ENCODE measurements at regions not wholly inside any gene's neighbourhood (a gene's known extent, or its start where the extent isn't known, plus 50 kb on each side); places are given as distances from the start of the nearest gene placed in this dataset.
"Not testable (repeated sequence)": the region's sequence is repeated elsewhere in the genome, so short reads cannot be mapped to it uniquely, and the experiment has no call there.

DNA sequence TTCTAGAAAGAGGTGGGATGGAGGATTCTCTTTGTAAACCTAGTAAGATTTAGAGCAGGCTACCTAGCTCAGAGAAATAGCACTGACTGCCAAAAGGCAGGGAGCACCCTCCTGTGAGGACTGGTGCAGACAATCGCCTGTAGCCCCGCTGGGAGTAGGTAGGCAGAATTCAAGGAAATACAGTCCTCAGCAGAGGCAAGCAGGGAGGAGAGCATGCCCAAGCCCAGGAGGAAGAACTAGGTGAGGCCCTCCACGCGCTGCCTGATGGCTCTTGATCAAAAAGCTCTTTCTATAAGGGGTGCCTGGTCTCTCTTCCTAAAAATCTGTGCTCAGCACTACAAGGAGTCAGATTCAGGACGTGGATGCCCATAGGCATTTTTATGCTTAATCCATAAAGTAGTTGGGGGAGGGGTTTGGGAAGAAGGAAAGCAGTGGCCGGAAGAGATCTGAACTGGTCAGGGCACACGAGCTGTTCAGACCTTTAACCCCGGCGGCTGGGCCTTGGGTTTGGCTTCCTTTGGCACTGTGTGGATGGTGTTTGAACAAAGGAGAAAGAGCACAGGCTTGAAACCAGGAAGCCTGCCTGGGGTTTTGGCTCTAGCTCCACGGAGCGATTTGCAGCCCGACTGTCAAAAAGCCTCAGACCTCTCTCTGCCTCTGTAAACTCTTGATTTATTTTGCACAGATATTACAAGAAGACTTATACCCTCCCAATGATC is 320.6 kb downstream of the FOXO1 start:
- DNase-seq, result no peak

DNA sequence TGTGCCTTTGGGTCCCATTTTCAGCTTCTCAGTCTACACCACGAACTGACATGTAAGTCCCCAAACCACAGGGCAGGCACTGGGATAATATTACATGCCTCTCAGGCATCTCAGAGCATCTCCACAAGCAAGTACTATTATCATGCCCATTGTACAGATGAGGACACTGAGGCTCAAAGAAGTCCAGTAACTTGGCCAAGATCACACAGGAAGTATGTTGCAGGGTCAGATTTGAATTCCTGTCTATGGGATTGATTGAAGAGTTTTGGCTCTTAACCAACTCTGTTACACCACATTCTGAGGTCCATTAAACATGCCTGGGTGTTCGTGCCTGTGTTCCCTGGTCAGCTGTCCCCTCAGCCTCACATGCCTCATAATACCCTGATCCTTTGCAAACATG is 319.8 kb downstream of the FOXO1 start:
- no peak for DNase-seq

DNA sequence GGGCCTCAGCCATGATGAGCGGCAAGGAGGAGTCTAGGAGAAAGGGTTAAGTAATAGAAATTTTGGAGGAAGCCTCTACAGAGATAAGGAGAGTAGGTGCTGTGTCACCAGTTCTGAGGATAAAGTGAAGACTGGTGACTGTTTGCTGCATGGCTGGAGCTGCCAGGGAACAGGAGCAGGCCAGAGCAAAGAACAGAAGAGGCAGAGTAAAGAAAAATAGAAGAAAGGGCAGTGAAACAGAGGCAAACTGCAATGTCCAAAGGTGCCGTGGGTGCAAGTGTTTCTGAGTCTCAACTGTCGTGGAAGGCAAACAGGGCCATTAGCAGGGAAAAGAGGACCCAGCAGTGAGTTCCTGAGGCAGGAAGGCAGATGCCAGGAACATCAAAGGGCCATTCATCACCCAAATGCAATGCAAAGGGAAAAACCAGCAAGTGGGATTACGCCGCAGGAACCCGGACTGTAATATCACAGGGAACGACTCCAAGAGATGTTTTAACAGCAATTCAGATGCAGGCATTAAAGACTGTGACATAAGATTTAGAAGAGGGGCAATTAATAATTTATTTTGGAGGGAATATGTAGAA is 318.3 kb downstream of the FOXO1 start:
- no peak for DNase-seq

DNA sequence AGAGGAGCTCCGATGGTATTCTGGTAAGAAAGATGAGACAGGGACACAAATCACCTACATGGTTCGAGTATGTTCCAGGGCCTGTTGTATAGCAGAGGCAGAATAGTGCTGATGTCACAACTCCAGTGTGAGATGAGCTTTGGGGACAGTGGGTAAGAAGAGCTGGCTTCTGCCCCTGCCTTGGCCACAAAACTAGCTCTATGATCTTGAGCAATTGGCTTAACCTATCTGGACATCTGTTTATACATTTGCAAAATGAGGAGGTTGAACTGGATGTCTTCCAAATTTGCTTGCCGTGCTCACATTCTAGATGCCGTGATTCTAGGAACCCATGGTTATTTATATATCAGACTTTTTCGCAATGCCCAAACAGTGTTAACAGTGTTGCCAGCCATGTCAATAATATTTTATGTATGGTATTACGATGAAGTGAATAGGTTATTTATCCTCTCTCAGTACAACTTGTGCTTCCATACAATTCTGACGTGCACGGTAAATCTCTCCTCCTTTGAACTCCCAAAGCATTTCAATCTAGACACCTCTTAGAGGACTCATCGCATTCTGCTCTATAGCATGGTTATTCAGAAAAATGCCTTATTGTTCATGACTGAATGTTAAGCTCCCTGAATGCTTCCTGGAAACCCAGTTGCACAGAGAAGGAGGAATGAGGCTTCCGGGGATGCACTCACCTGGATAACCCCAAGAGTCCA is 316.0 kb downstream of the FOXO1 start:
- no peak for DNase-seq

DNA sequence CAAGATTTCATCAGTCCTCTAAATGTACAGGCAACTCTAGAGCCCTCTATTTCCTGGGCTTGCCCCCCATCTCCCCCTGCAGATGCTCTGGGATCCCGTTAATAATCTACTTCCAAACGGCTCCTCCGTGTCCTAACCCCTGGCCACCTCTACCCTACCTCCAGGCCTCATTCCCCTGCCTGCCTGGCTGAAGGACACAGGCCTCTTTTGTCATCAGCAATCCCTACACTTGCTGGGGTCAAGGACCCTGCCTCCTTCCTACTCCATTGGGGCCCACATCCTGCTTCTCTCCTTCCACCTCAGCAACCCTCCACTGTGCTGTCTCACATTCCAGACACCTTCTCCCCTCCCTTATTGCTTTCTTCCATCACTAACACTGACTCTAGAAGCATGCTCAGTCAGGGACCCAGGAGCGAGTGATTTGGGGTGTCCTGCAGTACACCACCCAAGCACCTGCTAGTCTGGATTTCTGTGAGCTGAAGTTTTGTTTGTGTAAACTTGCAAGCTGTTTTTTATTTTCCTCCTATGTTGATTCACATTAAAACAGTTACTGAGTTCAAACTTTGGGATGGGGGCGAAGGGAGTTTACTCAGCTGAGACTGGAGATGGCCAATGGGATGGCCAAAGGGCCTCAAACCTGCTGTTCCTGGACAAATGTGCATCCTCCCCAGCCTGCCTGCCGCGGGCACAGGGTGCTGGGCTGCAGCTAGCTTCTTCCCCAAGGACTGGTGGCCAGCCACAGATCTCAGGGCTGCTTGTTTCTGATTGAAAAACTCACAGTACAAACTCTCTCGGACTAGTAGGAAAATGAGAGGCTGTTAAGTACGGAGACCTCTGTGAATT is 314.7 kb downstream of the FOXO1 start:
- DNase-seq, result no peak

DNA sequence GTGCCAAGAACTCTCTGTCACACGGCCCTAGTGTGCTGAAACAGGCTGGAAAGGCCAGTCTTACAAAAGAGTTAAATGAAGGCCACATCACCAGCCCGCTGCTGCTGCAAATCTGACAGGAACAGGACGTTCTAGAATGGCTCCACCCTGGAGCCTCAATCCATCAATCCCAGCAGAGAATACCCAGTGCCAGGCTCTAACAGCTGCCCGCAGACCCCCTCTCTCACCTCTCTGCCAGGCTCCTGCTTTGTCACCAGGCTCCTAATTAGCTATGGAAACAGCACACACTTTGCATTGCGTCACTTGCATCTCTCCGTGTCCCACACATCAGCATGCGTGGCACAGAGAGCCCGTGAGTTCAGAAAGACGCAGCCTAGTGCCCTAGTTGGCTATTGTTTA is 314.1 kb downstream of the FOXO1 start:
- no peak for DNase-seq

DNA sequence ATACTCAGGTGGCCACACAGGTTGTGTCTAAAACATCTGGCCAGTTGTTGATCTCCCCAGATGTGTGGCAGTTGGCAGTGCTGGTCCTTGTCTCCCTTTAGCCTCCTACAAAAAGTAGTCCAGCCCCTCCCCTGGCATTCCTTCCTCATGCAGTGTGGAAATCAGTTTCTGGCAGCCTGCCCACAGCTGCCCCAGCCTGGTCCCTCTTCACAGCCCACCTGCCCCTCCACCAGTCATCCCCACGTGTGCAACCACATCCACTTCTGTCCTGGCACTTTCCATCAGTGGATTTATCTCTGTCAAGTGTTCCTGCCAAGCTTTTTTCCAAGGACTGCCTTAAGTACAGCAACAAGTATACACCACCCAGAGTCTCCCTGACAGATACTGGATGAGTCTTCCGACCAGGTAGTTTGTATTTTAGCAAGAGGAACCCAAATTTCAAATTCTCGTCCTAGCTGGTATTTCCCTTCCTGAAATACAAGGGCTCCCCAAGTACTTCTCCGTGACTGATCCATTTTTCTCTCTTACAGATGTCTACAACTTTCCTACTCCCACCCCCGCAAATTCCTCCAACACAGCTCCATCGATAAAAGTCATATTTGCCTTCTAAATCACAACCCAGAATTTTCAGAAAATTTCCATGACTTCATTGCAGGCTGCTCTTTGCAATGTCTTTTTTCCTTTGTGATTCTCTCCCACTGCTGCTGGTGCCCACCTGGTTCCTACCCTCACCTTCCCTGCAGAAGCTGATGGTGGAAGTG is 313.5 kb downstream of the FOXO1 start:
- no peak for DNase-seq

DNA sequence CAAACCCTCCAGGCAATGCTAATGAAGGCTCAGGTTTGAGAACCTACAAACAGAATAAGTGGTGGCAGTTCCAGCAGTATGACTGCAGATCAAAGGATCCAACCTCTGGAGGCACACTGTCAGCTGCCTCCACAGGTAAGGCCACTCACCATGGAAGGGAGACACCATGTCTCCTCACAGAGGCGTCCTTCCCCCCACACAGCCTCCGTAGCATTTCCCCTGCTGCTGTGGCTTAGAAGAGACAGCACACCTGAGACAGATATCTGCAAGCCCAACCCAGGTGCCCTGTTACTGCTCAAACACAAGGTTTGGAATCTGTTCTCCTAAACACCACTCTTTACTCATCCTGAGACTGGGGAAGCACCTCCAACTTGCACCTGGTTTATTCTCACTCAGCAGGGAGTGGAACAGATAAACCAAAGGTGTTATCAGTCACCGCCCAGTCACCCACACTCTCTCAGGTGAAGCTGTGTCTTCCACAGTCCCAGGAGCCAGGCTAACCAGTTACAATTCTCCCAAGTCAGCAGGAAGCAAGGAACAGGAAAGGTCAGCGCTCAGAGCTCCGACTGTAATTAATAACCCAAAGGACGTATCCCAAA is 311.2 kb downstream of the FOXO1 start:
- DNase-seq, result no peak

DNA sequence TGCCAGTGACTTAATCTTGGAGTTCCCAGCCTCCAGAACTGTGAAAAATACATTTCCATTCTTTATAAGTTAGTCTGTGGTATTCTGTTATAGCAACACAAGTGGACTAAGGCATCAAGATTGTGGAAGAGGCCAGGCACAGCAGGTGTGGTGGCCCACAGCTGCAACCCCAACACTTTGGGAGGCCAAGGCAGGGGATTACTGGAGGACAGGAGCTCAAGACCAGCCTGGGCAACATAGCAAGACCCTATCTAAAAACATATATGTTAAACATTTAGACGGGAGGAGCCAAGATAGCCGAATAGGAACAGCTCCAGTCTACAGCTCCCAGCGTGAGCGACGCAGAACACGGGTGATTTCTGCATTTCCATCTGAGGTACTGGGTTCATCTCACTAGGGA is 310.4 kb downstream of the FOXO1 start:
- DNase-seq, result no peak

DNA sequence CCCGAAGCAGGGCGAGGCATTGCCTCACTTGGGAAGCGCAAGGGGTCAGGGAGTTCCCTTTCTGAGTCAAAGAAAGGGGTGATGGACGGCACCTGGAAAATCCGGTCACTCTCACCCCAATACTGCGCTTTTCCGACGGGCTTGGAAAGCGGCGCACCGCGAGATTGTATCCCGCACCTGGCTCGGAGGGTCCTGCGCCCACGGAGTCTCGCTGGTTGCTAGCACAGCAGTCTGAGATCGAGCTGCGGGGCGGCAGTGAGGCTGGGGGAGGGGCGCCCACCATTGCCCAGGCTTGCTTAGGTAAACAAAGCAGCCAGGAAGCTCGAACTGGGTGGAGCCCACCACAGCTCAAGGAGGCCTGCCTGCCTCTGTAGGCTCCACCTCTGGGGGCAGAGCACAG is 310.0 kb downstream of the FOXO1 start:
- DNase-seq, result not testable (repeated sequence)

DNA sequence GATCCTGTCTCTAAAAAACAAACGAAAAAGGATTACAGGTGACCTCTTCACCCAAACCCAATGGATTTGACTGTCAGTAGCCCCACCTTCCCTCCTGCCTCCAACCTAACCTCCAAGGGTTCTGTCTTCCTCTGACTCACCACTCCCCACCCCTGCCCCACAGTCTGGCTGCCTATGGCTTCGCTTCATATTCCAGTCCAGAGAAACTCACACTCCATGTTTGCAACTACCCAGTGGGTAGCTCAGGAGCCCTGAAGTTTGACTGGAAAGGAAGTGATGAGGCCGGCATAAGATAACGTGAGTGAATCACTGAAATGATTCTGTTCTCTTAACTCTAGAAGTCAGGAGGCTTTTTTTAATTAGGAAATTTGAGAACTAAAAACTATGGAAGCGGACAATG is 303.9 kb downstream of the FOXO1 start:
- DNase-seq, result no peak

DNA sequence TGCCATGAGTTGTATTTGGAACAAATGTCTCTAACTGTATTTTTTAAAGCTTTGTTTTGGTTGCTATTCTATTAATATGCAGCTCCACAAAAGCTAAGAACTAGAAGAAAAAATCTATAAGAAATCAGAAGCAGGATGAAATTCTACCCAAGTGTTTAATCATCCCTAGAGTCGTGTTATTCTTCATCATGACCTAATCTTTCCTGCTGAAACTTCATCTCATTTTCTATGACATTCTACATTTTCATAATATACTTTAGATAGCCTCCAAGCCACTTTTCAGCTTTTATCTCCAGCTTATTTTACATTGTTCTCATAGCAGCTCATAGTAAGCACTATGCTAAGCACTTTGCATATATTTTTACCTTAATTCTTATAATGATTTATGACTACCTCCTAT is 302.8 kb downstream of the FOXO1 start:
- no peak for DNase-seq

DNA sequence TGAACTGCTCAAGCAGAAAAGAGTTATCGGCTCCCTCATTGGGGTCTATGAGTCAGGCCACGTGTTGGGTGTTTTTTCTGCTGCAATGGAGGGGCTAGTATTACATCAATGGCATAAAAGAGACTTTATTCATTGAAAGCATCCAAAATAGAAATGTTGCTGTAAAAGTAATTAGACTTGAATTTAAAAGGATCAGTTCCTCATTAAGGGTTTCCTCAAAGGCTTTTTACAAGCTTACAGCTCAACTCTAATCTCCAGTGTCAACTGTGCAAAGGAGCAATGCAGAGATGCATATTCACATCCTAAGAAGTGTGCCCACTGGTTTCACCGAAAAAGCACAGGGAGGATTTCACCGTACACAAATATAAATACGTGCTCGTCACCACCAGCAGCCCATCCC is 300.3 kb downstream of the FOXO1 start:
- DNase-seq, result no peak

DNA sequence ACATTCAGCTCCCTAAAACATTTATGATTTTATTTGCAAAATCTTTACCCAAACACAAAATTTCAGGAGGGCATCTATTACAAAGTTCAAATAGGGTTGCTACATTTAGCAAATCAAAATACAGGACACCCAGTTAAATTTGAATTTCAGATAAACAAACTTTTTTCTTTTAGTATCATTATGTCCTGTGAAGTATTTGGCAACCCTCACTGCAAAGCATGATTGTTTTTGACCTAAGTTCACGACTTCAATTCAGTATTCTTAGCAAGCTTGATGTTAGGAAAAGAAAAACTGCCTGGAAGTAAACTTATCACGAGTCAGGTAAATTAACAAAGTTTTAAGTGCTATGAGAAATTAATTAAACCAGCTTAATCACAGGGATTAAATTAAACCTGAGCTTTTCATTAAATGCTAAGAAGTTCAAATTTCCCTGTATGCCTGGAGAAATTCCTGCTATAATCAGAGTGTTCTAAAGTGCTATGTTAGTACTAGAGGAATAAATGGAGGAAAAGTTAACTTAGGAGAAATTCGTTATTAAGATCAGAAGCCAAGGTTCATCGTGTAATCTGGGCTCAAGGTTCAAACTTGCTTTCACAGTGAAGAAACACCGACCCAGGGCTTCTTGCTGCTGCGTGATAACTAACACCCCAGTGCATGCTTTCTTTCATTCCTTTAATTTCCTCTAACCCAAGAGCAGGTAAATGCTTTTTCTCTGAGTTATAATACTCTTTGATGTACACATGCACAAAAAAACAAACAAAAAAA is 298.1 kb downstream of the FOXO1 start:
- no peak for DNase-seq

DNA sequence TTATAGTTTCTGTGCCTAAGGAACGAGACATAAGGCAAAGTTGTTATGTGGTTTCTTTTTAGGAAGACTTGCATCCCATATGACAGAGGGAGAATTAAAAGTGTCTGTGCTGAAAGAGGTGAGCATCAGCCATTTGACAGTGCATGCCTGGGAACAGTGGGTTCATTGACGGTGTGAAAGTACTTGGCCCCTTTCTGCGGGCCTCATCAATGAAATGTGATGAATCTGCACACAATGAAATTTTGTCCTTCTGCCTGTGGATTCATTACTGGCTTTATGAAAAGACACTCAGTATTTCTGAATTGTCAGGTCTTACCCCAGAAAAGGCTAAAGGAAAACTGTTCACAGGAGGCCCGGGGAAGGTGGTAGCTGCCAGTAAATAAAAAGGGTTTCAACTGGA is 295.8 kb downstream of the FOXO1 start:
- DNase-seq, result no peak

DNA sequence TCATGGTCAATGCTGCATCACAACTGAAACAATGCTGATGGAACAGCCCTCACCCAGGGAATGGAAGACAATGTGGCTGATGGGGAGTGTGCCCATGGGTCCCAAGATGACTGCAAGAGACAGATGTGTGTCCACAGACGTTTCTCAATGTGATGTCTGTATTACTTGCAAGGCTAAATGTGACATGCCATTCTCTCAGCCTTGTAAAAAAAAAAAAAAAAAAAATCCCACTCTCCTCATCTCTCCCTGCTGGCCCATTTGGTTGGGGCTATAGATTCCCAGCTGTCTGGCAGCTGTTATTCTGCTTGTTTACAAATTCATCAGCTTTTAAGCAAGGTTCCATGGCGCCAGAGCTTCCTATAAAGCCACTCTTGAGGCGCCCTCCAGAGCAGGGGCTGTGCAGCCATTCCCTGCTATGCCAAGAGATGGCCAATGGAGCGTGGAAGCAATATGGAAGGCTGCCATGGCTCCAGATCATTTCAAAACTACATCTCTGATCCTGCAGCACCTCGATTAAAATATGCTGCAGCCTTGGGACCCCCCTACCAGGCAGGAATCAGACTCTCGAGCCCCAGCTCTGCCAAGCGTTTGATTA is 294.8 kb downstream of the FOXO1 start:
- no peak for DNase-seq

DNA sequence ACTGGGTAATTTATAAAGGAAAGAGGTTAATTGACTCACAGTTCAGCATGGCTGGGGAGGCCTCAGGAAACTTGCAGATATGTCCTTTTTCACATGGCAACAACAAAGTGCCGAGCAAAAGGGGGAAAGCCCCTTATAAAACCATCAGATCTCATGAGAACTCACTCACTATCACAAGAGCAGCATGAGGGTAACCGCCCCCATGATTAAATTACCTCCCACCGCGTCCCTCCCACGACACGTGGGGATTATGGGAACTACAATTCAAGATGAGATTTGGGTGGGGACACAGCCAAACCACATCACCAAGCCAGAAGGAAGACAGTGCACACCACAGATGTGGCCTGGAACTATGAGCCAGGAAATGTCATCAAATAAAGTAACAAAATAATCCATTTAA is 292.8 kb downstream of the FOXO1 start:
- not testable (repeated sequence) for DNase-seq

DNA sequence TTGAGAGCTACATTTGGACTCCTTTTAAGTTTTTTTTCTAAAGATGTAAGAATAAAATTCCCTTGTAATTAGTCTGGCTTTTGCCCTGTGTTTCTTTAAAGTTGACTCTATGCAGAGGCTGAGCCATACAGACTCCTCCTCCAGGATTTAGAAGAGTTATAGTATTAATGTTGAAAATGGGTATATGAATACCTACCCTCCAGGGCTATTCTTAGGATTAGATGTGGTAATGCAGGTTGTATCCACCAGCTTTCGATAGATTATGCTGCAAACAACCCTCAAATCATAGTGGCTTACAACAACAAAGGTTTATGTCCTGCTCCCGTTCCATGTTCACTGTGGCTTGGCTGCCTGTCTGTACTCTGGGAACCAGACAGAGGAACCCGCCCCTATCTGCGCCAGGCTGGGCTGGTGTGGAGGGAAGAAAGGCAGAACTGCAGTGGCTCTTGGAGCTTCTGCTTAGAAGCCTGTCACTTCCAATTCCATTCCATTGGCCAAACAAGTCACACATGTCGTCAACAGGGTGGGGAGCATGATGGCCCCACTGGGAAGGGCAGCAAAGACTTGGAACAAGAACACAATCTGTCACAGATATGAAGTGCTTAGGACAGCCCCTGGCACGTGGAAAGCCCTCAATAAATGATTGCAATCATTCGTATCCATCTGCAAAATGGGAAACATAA is 290.8 kb downstream of the FOXO1 start:
- no peak for DNase-seq

DNA sequence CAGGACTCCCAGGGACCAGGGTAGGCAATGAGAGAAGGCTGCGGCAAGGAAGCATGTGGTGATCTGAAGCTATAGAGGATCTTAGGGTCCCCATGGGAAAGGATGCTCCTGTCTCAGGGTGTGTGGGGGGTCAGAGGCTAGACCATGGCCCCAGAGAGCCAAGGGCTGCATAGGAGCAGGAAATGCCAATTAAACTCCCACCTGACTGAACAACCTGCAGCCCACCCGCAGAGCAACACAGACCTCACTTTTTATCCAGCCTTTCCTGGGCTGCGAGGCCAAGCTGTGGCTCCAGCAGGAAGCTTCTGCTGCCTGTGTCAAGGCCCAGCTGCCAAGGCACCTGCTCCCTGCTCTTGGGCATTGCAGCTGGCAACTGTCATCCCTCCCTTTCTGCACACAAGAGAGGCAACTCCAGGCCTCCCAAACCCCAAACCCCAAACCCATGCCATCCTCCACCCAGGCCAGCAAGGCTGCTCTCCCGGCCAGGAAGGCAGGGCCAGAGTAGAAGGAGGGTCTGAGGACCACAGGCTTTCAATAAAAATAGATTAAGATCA is 290.1 kb downstream of the FOXO1 start:
- no peak for DNase-seq

DNA sequence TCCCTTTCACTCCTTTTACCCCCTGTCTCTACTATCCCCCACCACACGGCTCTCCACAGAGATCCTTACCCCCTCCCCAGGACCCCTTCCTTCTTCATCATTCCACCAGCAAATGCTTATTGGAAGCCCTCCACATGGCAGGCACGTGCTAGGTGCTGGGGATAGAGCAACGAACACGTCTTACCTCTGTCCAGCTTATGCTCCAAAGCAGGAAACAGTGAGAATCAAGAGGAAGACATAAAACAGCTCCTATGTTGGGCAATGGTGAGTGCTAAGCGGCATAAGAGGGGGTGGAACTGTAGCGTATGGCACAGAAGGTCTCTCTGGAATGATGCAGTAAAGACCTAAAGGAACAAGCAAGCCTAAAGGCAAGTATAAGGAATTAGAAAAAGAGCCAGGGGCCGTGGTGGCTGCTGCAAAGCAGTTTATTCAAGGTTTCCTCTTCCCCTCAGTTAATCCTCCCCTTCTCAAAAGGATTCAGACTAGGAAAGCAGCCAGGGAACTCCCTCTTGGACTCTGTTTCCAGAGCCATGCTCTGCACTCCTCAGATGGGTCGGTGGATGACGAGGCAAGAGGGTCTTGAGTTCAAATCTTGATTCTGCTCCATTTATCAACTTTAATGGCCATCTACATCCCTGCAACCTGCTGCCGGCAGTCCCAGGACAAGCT is 289.4 kb downstream of the FOXO1 start:
- DNase-seq, result no peak

Data from CD4-positive, alpha-beta T cell treated with Interferon gamma for 1 hour (primary cell).